ENCODE measurements at regions not wholly inside any gene's neighbourhood (a gene's known extent, or its start where the extent isn't known, plus 50 kb on each side); places are given as distances from the start of the nearest gene placed in this dataset.
"Not testable (repeated sequence)": the region's sequence is repeated elsewhere in the genome, so short reads cannot be mapped to it uniquely, and the experiment has no call there.

DNA sequence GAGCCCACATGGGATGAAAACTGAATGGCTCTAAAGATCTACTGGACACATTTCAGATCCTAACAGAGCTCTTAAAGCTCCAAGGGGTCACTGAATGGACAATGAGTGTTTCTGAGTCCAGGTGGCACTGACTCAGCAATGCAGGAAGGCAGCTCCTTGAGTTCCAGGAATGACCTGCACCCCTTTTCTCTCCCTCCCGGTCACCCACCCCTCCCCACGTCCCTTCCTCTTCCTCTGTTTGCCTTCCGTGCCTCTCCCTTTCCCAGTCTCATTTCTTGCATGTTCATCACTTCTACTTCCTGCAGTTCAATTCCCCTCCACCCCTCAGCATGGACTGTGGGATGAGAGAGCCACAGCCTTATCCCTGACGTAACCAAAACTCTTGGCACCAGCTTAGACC is 63.3 kb upstream of the SULF2 start:
- not testable (repeated sequence) for TF ChIP-seq EZH2phosphoT487, EZH2 (IDR thresholded peaks at IDR 0.05)
